ENCODE measurements at regions not wholly inside any gene's neighbourhood (a gene's known extent, or its start where the extent isn't known, plus 50 kb on each side); places are given as distances from the start of the nearest gene placed in this dataset.

GRCh38 chr13:62653371-62653770, 1237.7 kb upstream of the PCDH20 start:
- DNase-seq (ENCODE audit: low spot score) = no peak

GRCh38 chr13:62643799-62644524, 1228.3 kb upstream of the PCDH20 start:
- DNase-seq (ENCODE audit: low spot score) = no peak

- DNase-seq (ENCODE audit: low spot score) = no peak
These were observed 1227.4 kb upstream of the PCDH20 start for GRCh38 chr13:62643007-62643483.

- DNase-seq (ENCODE audit: low spot score) = no peak
These were observed 1219.5 kb upstream of the PCDH20 start for GRCh38 chr13:62635161-62635560.

- no peak for DNase-seq (ENCODE audit: low spot score)
These were observed 1217.8 kb upstream of the PCDH20 start for GRCh38 chr13:62633448-62633847.

- DNase-seq (ENCODE audit: low spot score) = no peak
These were observed 1216.0 kb upstream of the PCDH20 start for GRCh38 chr13:62631619-62632018.

- DNase-seq (ENCODE audit: low spot score) = no peak
These were observed 1215.5 kb upstream of the PCDH20 start for GRCh38 chr13:62631124-62631523.

GRCh38 chr13:62629618-62630017, 1214.0 kb upstream of the PCDH20 start:
- DNase-seq (ENCODE audit: low spot score) = no peak

- DNase-seq (ENCODE audit: low spot score) = no peak
These were observed 1211.6 kb upstream of the PCDH20 start for GRCh38 chr13:62627226-62627625.

- no peak for DNase-seq (ENCODE audit: low spot score)
These were observed 1211.1 kb upstream of the PCDH20 start for GRCh38 chr13:62626771-62627170.

- DNase-seq (ENCODE audit: low spot score) = no peak
These were observed 1209.7 kb upstream of the PCDH20 start for GRCh38 chr13:62625214-62625881.

GRCh38 chr13:62613819-62614218, 1198.2 kb upstream of the PCDH20 start:
- DNase-seq (ENCODE audit: low spot score) = no peak

- DNase-seq (ENCODE audit: low spot score) = no peak
These were observed 1195.7 kb upstream of the PCDH20 start for GRCh38 chr13:62611343-62611742.

- no peak for DNase-seq (ENCODE audit: low spot score)
These were observed 1183.1 kb upstream of the PCDH20 start for GRCh38 chr13:62598708-62599107.

GRCh38 chr13:62595976-62596375, 1180.3 kb upstream of the PCDH20 start:
- no peak for DNase-seq (ENCODE audit: low spot score)

- DNase-seq (ENCODE audit: low spot score) = no peak
These were observed 1178.2 kb upstream of the PCDH20 start for GRCh38 chr13:62593804-62594203.

- no peak for DNase-seq (ENCODE audit: low spot score)
These were observed 1167.8 kb upstream of the PCDH20 start for GRCh38 chr13:62583466-62583865.

- DNase-seq (ENCODE audit: low spot score) = no peak
These were observed 1162.8 kb upstream of the PCDH20 start for GRCh38 chr13:62578402-62578801.

GRCh38 chr13:62564770-62565169, 1149.1 kb upstream of the PCDH20 start:
- no peak for DNase-seq (ENCODE audit: low spot score)

GRCh38 chr13:62563251-62563650, 1147.6 kb upstream of the PCDH20 start:
- no peak for DNase-seq (ENCODE audit: low spot score)

- no peak for DNase-seq (ENCODE audit: low spot score)
These were observed 1141.3 kb upstream of the PCDH20 start for GRCh38 chr13:62556978-62557377.

GRCh38 chr13:62551588-62551987, 1135.9 kb upstream of the PCDH20 start:
- no peak for DNase-seq (ENCODE audit: low spot score)

GRCh38 chr13:62544928-62545327, 1129.3 kb upstream of the PCDH20 start:
- no peak for DNase-seq (ENCODE audit: low spot score)

GRCh38 chr13:62537593-62537992, 1121.9 kb upstream of the PCDH20 start:
- no peak for DNase-seq (ENCODE audit: low spot score)
